ENCODE measurements at regions not wholly inside any gene's neighbourhood (a gene's known extent, or its start where the extent isn't known, plus 50 kb on each side); places are given as distances from the start of the nearest gene placed in this dataset.

DNA sequence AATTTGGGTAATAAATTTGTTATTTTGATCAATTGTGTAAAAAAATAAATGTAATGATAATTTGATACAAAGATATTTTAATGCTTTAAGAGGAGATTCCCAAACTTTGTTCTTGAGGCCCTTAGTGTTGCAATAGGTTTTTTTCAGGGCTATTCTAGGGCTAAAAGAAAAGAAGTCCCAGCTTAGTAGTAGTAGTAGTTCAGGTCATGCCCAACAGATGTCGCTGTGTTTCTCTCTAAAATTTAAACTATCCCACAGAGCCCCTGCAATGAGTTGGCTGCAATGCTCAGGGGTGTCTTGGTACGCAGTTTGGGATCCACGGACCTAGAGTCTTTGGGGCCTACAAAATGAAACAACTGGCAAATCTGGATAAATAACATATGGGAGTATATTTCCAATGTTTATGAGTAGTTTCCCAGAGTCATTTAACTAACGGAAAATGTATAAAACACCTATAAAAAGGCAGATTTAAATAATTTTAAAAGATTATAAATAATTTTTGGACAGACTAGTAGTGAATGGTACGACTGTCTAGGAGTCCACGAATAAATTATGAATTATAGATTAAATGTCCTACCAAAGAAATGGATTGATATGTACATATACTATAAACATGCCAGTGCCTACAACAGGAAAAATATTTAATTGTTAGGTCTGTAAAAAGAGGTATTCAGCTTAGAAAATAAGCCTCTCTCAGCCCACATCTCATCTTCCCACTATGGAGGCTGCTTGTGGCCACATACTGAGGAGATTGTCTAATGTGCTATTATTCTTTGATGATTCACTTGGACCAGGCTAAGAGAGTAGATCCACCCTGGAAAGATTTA is 228.5 kb upstream of the PMFBP1 start:
- no peaks in the 10 kb centered on the region for H3K4me1 Mint-ChIP-seq (ENCODE audit: low read depth)
- no peaks in the 10 kb centered on the region for H3K9me3 Mint-ChIP-seq
- POLR2A ChIA-PET = no interaction called here
- peak; percentile 10 for DNase-seq
- H3K4me3 Mint-ChIP-seq = no peak overlapping the region
- no peaks in the 10 kb centered on the region for H3K36me3 Mint-ChIP-seq
- H3K27me3 Mint-ChIP-seq = no peaks in the 10 kb centered on the region
- no peak overlapping the region for H3K27ac Mint-ChIP-seq
- intact Hi-C loops (cut with micrococcal nuclease) = loop anchor here (1.0 kb wide), 2 partner anchors 67 to 275 kb away; no protein-coding TSS in a partner anchor
- CTCF ChIA-PET = interaction anchor here (0.6 to 2.5 kb wide), 10 partner anchors 9 to 447 kb away, joined by 3 to 24 read pairs (median 4); no protein-coding TSS in a partner anchor

DNA sequence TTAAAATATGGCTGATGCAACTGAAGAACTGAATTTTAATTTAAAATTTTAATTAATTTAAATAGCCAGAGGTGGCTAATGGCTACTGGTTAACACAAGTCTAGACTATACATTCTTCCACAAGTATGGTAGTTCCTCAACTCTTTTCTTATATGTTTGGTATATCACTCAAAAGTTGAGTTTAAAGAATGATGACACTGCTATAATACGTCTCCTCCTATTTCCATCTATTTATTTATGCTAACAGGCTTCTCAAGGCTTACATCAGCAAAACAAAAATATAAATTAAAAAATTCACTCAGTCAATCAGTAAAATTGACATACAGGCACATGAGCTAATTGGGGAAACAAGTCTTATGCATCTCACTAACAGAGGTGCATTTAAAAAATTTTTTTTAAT is 227.9 kb upstream of the PMFBP1 start:
- POLR2A ChIA-PET = no interaction called here

DNA sequence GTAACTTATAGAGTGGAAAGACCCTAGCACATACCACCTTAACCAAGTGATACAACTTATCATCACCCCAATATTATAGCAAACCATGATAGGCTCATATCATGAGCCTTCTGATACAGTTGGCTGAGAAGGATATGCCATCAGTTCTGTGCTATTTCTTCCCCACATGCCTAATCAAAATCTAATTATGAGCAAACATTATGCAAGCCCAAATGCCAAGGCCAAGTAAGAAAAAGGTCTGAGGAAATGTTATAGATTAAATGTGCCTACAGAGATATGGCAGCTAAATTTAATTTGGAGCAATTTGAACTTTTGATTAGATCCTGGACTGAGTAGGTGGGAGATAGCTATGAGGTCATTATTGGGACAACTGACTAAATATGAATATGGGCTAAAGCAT is 225.9 kb upstream of the PMFBP1 start:
- DNase-seq = no peak
- H3K27ac Mint-ChIP-seq = no peak overlapping the region
- intact Hi-C loops (cut with micrococcal nuclease) = no loop called here
- peaks cover 8% of the 10 kb centered on the region for H3K9me3 Mint-ChIP-seq
- H3K27me3 Mint-ChIP-seq = no peaks in the 10 kb centered on the region
- H3K36me3 Mint-ChIP-seq = no peaks in the 10 kb centered on the region
- no peak overlapping the region for H3K4me3 Mint-ChIP-seq
- ChIA-PET POLR2A (no interaction called here), CTCF (interaction anchor here (1.1 to 1.2 kb wide), 2 partner anchors 66 to 331 kb away, joined by 3 read pairs; no protein-coding TSS in a partner anchor)
- H3K4me1 Mint-ChIP-seq (ENCODE audit: low read depth) = no peaks in the 10 kb centered on the region

More for the DNA sequence above, 227.9 kb upstream of the PMFBP1 start:
- Mint-ChIP-seq H3K4me3 (no peak overlapping the region), H3K27me3 (no peaks in the 10 kb centered on the region), H3K4me1 (ENCODE audit: low read depth) (no peaks in the 10 kb centered on the region), H3K36me3 (no peaks in the 10 kb centered on the region), H3K27ac (no peak overlapping the region), H3K9me3 (peaks cover 1% of the 10 kb centered on the region)
- CTCF ChIA-PET = interaction anchor here (0.7 to 2.5 kb wide), 9 partner anchors 8 to 275 kb away, joined by 3 to 24 read pairs (median 5); no protein-coding TSS in a partner anchor
- DNase-seq = no peak
- intact Hi-C loops (cut with micrococcal nuclease) = loop anchor here (1.0 kb wide), 2 partner anchors 67 to 275 kb away; no protein-coding TSS in a partner anchor

DNA sequence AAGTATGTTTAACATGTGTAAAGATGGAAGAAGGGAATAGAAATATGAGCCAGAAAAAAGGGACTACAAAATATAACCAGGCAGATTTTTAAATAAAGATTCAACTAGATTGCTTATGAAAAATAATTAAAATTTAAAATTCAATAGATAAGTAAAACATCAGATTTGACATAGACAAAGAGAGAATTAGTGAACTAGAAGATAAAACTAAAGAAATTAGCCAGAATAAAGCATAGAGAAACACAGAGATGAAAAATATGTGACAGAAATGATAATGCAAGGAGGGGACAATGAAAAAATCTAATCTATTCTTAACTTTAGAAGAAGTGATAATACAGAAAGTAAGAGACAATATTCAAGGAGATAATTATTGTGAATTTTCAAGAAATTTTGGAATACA is 222.6 kb upstream of the PMFBP1 start:
- ChIA-PET CTCF (no interaction called here), POLR2A (no interaction called here)
- no peaks in the 10 kb centered on the region for H3K36me3 Mint-ChIP-seq
- H3K27ac Mint-ChIP-seq = no peak overlapping the region
- H3K9me3 Mint-ChIP-seq = peaks cover 8% of the 10 kb centered on the region
- no peak overlapping the region for H3K4me3 Mint-ChIP-seq
- H3K27me3 Mint-ChIP-seq = no peaks in the 10 kb centered on the region
- no peak for DNase-seq
- intact Hi-C loops (cut with micrococcal nuclease) = no loop called here
- no peaks in the 10 kb centered on the region for H3K4me1 Mint-ChIP-seq (ENCODE audit: low read depth)

DNA sequence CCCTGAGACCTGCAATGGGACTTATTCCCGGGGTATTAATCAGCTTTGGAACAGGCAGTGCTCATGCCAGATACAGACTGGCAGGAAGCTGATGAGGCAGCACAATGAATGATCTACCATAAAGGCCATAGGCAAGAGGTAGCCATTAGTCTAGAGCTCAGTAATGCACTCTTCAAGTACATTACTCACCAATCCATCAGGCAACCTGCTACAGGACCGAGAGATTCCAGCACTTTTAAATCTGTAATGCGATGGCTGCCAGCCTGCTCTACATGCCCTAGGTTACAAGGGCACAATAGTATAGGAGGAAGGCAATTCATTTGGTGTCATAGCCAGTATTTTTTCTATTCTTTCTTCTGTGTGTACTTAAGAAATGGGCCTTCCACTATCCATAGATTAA is 217.8 kb upstream of the PMFBP1 start:
- Mint-ChIP-seq H3K27ac (no peak overlapping the region), H3K36me3 (peaks cover 3% of the 10 kb centered on the region), H3K27me3 (no peaks in the 10 kb centered on the region), H3K9me3 (peaks cover 21% of the 10 kb centered on the region), H3K4me1 (ENCODE audit: low read depth) (no peaks in the 10 kb centered on the region), H3K4me3 (no peak overlapping the region)
- intact Hi-C loops (cut with micrococcal nuclease) = no loop called here
- ChIA-PET POLR2A (no interaction called here), CTCF (no interaction called here)
- DNase-seq = no peak

DNA sequence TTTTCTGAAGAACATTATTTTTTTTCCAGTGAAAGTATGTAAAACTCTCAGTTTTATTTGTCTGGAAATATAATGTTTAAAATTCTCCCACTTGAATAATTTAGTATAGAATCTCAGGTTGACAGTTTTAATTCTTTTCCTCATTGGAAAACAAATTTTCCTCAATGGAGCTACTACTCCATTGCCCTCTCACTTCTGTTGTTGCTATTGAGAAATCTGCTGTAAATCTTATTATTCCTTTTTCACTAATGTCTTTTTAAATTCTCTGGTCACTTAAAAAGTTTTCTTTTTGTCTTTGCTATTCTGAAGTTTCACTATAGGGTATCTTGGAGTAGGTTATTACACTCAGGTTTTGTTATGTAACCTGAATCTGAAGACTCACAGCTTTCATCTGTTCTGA is 216.1 kb upstream of the PMFBP1 start:
- no peak overlapping the region for H3K4me3 Mint-ChIP-seq
- ChIA-PET CTCF (interaction anchor here (1.1 kb wide), 1 partner anchor 13 kb away, joined by 3 read pairs; no protein-coding TSS in a partner anchor), POLR2A (no interaction called here)
- no peaks in the 10 kb centered on the region for H3K27me3 Mint-ChIP-seq
- H3K27ac Mint-ChIP-seq = no peak overlapping the region
- DNase-seq = no peak
- no peaks in the 10 kb centered on the region for H3K4me1 Mint-ChIP-seq (ENCODE audit: low read depth)
- intact Hi-C loops (cut with micrococcal nuclease) = no loop called here
- H3K9me3 Mint-ChIP-seq = peaks cover 20% of the 10 kb centered on the region
- H3K36me3 Mint-ChIP-seq = peaks cover 3% of the 10 kb centered on the region

DNA sequence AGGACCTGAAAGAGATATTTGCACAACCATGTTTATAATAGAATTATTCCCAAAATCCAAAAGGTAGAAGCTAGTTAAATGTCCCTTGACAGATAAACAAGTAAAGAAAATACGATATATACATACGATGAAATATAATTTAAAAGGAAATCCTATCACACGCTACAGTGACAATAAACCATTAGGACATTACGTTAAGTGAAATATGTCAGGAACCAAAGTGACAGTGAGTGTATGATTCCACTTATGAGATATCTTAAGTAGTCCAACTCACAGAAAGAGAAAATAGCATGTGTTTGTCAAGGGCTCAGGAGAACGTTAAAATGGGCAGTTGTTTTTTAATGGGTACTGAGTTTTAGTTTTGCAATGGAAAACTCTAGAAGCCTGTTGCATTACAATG is 212.7 kb upstream of the PMFBP1 start:
- Mint-ChIP-seq H3K27ac (no peak overlapping the region), H3K4me3 (no peak overlapping the region), H3K36me3 (peaks cover 3% of the 10 kb centered on the region), H3K4me1 (ENCODE audit: low read depth) (no peaks in the 10 kb centered on the region), H3K27me3 (no peaks in the 10 kb centered on the region), H3K9me3 (peaks cover 20% of the 10 kb centered on the region)
- ChIA-PET POLR2A (no interaction called here), CTCF (no interaction called here)
- intact Hi-C loops (cut with micrococcal nuclease) = no loop called here
- no peak for DNase-seq

DNA sequence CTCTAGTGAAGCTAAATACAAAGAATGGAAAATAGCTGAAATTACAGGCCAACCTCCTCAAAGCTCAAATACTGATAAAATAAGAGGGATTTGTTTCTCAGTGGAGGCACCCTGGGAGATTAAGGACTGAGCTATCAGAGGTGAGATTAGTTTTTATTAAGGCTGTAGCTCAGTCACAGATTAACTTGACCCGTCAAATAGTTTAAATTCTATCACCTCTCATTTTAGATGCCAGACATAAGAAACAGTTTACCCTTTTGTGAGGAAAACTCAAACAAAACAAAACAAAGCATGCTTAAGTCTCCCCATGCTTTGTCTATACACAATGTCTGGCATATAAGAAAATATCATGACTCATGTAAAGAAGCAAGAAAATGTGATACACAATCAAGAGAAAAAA is 208.3 kb upstream of the PMFBP1 start:
- POLR2A ChIA-PET = no interaction called here
- no peaks in the 10 kb centered on the region for H3K36me3 Mint-ChIP-seq
- H3K4me1 Mint-ChIP-seq (ENCODE audit: low read depth) = no peaks in the 10 kb centered on the region
- no peaks in the 10 kb centered on the region for H3K27me3 Mint-ChIP-seq
- CTCF ChIA-PET = no interaction called here
- intact Hi-C loops (cut with micrococcal nuclease) = no loop called here
- DNase-seq = no peak
- H3K27ac Mint-ChIP-seq = no peak overlapping the region
- H3K4me3 Mint-ChIP-seq = no peak overlapping the region
- H3K9me3 Mint-ChIP-seq = peaks cover 6% of the 10 kb centered on the region

DNA sequence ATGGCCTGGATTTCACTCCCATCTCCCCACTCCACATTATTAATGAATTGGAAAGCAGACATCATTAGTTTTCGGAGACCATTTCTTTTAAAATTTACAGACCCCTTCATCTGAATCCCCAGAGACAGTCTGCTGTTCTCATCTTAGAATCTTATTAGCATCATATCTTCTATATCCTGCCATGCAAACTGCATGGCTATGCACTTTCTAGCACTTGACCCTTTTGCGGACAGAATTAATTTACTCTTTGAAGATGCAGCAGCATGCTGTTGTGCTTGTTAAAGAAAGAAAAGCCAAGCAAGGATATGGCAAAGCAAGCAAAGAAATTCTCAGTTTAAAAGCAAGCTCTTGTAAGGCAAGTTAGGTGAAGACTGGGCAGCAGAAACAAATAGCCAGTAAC is 201.2 kb upstream of the PMFBP1 start:
- DNase-seq = no peak
- POLR2A ChIA-PET = no interaction called here
- Mint-ChIP-seq H3K4me3 (no peak overlapping the region), H3K9me3 (no peaks in the 10 kb centered on the region), H3K36me3 (no peaks in the 10 kb centered on the region), H3K27me3 (no peaks in the 10 kb centered on the region), H3K4me1 (ENCODE audit: low read depth) (no peaks in the 10 kb centered on the region), H3K27ac (no peak overlapping the region)
- intact Hi-C loops (cut with micrococcal nuclease) = no loop called here
- CTCF ChIA-PET = no interaction called here

DNA sequence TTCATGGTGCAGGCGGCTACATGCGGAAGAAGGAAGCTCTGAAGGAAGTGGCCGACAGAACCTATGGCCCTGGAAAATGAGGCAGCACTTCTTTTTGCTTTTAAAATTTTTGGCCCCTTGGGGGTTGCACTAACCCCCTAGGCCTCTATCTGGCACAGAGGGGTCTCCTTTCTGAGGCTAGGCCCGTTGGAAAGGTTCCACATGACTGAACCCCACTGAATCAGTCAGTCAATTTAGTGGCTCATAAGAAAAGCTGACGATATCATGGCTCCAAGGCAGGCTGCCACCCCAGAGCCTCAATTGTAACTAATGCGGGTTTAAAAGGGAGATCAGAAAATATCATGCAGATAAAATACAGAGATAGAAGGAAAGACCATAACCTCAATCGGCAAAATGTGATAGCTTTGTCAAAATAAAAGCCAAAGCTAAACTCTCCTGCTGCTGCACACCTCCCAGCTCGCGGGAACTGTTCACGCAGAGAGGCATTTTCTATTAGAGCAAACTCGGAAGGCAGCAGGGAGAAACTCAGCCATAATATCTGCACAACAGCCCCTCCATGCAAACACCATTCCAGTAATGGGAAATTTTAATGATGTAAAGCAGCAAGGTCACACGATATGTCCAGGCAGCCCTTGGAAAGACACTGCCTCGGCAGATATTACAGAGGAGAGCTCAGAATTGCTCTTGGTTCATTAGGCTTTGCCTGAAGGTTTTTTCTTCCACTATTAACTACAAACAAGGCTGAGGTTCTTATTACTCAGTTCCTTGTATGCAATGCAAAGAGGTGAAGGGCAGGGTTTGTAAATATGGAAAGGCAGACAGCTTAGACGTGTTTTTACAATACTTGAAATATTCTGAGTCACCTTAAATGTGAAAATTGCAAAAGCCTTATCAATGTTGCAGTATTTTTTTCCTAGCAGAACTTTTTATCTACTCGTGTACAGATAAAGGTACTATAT is 200.4 kb upstream of the PMFBP1 start:
- no peak overlapping the region for H3K4me3 Mint-ChIP-seq
- H3K9me3 Mint-ChIP-seq = no peaks in the 10 kb centered on the region
- CTCF ChIA-PET = no interaction called here
- POLR2A ChIA-PET = no interaction called here
- H3K4me1 Mint-ChIP-seq (ENCODE audit: low read depth) = no peaks in the 10 kb centered on the region
- no peak for DNase-seq
- H3K27me3 Mint-ChIP-seq = no peaks in the 10 kb centered on the region
- no peaks in the 10 kb centered on the region for H3K36me3 Mint-ChIP-seq
- intact Hi-C loops (cut with micrococcal nuclease) = no loop called here
- no peak overlapping the region for H3K27ac Mint-ChIP-seq

DNA sequence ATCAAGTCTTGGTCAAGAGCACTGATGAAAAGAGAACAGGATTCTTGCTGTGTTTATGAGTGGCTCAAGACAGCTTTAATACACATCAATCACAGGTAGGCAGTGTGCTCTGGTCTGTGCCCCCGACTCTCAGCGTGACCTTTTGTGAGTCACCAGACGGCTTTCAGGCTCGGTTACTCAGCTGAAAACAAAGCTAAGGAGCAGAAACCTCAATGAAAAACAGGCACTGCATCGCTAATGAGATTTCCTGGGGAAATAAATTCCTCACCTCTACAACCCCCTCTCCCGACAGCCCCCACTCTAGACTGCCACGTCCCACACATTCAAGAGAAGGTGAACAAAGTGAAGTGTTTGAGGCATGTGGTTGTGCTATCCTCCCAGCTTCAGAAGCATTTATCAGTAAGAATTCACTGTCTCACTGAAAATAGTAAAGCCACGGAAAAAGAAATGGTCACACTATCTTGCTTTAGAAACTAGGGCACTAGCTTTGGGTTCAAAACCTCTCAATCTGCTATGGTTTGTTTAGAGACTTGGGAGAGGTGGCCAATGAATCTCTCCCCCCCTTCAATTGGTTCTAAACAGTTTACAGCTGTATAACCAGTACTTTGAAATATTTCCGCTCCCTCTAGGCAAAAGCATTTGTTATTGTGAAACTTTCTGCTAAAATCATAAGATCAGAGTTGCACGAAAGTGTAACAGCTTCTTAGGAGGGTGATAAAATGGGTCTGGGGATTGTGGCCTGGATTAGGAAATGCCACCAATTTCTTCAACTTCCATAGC is 199.5 kb upstream of the PMFBP1 start:
- peaks cover 2% of the 10 kb centered on the region for H3K9me3 Mint-ChIP-seq
- POLR2A ChIA-PET = no interaction called here
- H3K36me3 Mint-ChIP-seq = no peaks in the 10 kb centered on the region
- H3K4me3 Mint-ChIP-seq = no peak overlapping the region
- intact Hi-C loops (cut with micrococcal nuclease) = no loop called here
- no peaks in the 10 kb centered on the region for H3K27me3 Mint-ChIP-seq
- CTCF ChIA-PET = interaction anchor here (0.9 kb wide), 1 partner anchor 29 kb away, joined by 3 read pairs; no protein-coding TSS in a partner anchor
- H3K27ac Mint-ChIP-seq = no peak overlapping the region
- no peaks in the 10 kb centered on the region for H3K4me1 Mint-ChIP-seq (ENCODE audit: low read depth)
- no peak for DNase-seq

DNA sequence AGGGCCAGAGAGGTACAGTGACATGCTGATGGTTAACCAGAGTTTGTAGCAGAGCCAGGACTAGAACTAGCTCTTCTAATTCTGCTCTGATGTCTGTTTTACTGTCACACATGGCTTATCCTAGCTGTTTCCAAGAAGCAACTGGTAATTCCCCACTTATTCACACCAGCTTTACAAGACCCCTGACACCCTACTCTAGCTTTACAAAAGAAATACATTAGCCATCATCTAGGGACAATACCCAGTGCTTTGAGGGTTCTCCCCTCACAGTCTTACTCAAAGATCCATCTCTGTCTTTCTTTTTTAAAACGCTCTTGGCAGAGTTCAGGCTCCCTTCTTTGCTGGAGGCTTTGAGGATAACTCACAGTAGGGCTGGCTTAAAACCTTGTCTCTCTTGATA is 197.3 kb upstream of the PMFBP1 start:
- H3K4me1 Mint-ChIP-seq (ENCODE audit: low read depth) = no peaks in the 10 kb centered on the region
- no peaks in the 10 kb centered on the region for H3K27me3 Mint-ChIP-seq
- DNase-seq = no peak
- H3K4me3 Mint-ChIP-seq = no peak overlapping the region
- peaks cover 5% of the 10 kb centered on the region for H3K9me3 Mint-ChIP-seq
- intact Hi-C loops (cut with micrococcal nuclease) = no loop called here
- ChIA-PET CTCF (no interaction called here), POLR2A (no interaction called here)
- H3K27ac Mint-ChIP-seq = no peak overlapping the region
- no peaks in the 10 kb centered on the region for H3K36me3 Mint-ChIP-seq

All from activated CD4-positive, alpha-beta memory T cell treated with anti-CD3 and anti-CD28 coated beads for 36 hours (primary cell).